Muscle layer of duodenum (tissue), 2 donors: ENCODE measurements at regions not wholly inside any gene's neighbourhood (a gene's known extent, or its start where the extent isn't known, plus 50 kb on each side); places are given as distances from the start of the nearest gene placed in this dataset.

Experiments used
- H3K27ac ChIP-seq: one replicate; pipeline ENCODE4 v1.7.0; 2013; ENCODE audit warnings: mild to moderate bottlenecking, low read length
- H3K27me3 ChIP-seq: one replicate; pipeline ENCODE4 v1.7.0; 2013; ENCODE audit warnings: low read depth, mild to moderate bottlenecking, control low read depth, low read length
- H3K36me3 ChIP-seq, 2 donors: one replicate each; pipeline ENCODE4 v1.7.0; 2013; ENCODE audit warnings: low read length in 2 of 2, control low read depth in 1 of 2, mild to moderate bottlenecking in 1 of 2; ENCODE audit not compliant: insufficient read depth in 2 of 2, control insufficient read depth in 1 of 2
- H3K4me1 ChIP-seq, 2 donors: one replicate each; pipeline ENCODE4 v1.7.0; 2013; ENCODE audit warnings: low read length in 2 of 2, mild to moderate bottlenecking in 2 of 2, control low read depth in 1 of 2, moderate library complexity in 1 of 2; ENCODE audit not compliant: insufficient read depth in 2 of 2, control insufficient read depth in 1 of 2
- H3K4me3 ChIP-seq, 2 donors: one replicate each; pipeline ENCODE4 v1.7.0; 2013; ENCODE audit warnings: low read length in 2 of 2, low read depth in 1 of 2, mild to moderate bottlenecking in 1 of 2
- H3K9me3 ChIP-seq, 2 donors: one replicate each; pipeline ENCODE4 v1.7.0; 2013; ENCODE audit warnings: low read length in 2 of 2, control low read depth in 1 of 2, mild to moderate bottlenecking in 1 of 2; ENCODE audit not compliant: control insufficient read depth in 1 of 2
- donor health status: healthy.

DNA sequence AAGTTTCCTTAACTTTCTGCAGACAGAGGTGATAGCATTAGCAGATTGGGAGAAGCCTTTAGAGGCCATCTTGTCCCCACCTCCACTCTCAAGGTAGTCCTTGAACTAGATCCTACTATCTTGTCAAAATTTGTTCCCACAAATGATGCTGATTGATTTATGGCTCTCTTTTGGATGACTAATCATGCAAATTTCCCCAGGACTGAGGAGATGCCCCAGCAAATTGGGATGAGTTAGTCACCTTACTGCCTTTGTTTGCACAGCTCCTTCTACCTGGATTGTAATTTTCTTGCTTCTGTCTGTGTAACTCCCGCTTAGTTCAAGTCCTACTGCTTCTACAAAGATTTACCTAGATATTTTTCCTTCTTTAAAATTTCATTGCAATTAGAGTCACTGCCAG lies 391.4 kb upstream of the CADM1 start:
- Histone ChIP-seq H3K27ac (no peak overlapping the region), H3K4me3 (no peak overlapping the region), H3K36me3 (no peaks in the 10 kb centered on the region), H3K9me3 (no peaks in the 10 kb centered on the region), H3K4me1 (no peaks in the 10 kb centered on the region), H3K27me3 (no peaks in the 10 kb centered on the region)

DNA sequence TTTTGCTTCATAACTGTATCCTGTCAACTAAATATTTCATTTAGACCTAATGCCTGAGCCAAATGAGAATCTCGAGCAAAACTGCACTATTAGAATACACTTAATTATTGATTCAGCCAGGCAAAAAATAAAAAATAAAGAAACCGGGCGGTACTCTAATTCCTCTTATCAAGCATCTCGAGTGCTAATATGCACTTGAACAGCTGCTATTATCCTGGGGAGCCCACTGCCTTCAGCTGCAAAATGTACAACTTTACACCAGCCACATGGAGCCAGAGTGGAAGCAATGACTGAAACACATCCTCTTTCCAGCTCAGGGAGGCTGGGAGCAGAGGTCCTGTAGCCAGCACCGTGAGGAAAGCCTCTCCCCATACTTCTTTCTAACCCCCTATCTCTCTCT lies 390.0 kb upstream of the CADM1 start:
- Histone ChIP-seq H3K36me3 (no peaks in the 10 kb centered on the region), H3K27ac (no peak overlapping the region), H3K4me3 (no peak overlapping the region), H3K4me1 (no peaks in the 10 kb centered on the region), H3K9me3 (no peaks in the 10 kb centered on the region), H3K27me3 (no peaks in the 10 kb centered on the region)

DNA sequence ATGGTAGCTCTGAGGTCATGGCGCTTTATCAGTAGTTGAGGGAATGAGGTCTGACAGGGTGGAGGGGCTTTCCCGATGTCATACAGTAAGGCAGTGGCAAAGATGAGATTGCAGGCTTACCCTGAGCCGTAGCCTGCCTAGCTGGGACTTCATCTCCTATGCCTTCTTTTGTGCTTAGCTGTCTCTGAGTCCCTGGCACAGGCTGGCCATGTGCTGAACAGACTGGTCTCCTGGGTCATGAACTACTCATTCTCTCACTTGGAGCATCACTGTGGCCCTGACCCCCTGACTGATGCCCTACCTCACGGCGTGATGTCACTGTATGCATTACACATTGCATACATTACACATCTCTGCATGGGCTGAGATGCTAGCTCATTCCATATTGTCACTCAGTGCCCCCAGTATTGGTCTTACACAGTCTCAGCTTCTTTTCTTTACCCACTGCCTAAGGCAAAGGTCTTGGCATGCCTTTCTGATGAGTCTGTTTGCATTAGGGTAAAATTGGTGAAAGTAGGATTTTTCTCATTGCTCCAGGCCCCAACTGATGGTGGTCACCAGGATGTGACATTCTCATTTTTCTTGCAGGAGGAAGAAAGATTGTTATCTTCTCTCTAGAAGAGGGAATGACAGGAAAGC lies 389.4 kb upstream of the CADM1 start:
- H3K9me3 ChIP-seq: no peaks in the 10 kb centered on the region
- H3K4me3 ChIP-seq: no peak overlapping the region
- no peaks in the 10 kb centered on the region for H3K27me3 ChIP-seq
- no peaks in the 10 kb centered on the region for H3K36me3 ChIP-seq
- H3K27ac ChIP-seq: no peak overlapping the region
- no peaks in the 10 kb centered on the region for H3K4me1 ChIP-seq

DNA sequence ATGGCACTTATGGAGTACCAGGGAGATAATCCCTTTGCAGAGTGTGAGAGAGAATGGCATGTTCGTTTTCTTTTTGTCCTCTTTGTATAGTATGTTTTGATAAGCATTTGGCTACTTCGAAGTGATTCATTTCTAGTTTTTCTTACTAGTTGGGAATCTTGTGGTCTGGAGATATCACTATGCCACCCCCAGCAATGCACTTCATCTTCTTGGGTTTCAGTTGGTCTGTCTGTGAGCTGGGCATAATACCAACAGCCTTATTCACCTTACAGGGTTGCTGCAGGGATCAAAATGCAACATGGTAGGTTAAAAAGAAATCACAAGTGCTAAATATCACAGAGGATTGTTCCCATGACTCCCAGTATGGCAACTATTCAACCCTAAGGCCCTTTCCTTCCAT lies 387.8 kb upstream of the CADM1 start:
- Histone ChIP-seq H3K4me1 (no peaks in the 10 kb centered on the region), H3K27ac (no peak overlapping the region), H3K36me3 (no peaks in the 10 kb centered on the region), H3K9me3 (no peaks in the 10 kb centered on the region), H3K4me3 (no peak overlapping the region), H3K27me3 (no peaks in the 10 kb centered on the region)

DNA sequence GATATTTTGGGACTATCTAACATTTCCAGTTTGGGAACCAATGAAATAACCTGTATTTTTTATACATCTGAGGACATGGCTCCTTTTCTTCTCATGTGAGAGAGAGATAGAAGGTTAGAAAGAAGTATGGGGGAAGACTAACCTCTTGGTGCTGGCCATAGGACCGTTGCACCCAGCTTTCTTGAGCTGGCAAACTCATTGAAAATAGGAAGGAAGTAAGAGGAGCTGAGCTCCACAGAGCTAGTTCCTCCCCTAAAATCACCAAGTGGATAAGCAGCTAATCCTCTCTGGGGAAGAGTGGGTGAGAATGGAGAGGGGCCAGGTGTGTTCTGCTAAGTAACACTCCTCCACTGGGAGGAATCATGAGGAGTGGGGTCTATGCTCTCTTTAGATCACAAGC lies 387.4 kb upstream of the CADM1 start:
- H3K9me3 ChIP-seq: no peaks in the 10 kb centered on the region
- H3K36me3 ChIP-seq: no peaks in the 10 kb centered on the region

DNA sequence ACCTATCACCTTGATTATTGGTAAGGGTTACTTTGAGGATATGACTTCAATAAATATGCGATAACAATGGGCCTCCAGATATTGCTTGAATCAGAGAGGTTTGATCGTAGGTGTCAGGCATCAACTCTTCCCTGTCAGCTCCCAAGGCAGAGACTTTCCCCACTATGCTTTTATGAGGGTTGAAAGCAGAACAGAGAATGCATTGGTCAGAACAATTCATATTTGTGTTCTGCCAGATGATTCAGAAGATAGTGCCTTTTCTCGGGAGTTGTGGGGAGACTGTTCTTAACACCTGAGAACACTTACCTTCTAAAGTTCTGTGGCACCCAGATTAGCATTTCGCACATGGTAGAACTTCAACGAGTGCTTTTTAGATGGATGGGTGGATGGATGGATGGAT lies 386.3 kb upstream of the CADM1 start:
- Histone ChIP-seq H3K4me3 (no peak overlapping the region), H3K4me1 (no peaks in the 10 kb centered on the region), H3K27me3 (no peaks in the 10 kb centered on the region), H3K27ac (no peak overlapping the region), H3K36me3 (no peaks in the 10 kb centered on the region), H3K9me3 (no peaks in the 10 kb centered on the region)

More for the DNA sequence above, 387.4 kb upstream of the CADM1 start:
- no peak overlapping the region for H3K4me3 ChIP-seq
- H3K27me3 ChIP-seq: no peaks in the 10 kb centered on the region
- H3K27ac ChIP-seq: no peak overlapping the region
- no peaks in the 10 kb centered on the region for H3K4me1 ChIP-seq

DNA sequence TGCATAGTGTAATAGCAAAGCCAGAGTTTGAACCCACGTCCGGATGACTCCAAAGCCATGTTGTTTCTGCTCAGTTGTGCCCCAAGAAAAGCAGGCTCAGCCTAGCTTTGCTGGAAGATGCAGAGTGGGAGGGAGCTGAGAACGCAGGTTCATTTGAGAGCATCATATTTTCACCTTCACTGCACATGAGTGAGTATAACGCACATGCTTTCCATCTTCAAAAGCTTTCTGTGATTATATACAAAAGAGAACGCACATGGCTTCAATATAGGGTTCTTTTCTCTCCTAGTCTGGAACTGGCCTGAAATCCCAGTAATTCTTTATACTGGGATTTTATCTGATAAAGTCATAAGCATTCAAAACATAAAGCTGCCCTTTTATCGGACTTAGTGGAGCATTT lies 385.5 kb upstream of the CADM1 start:
- H3K4me1 ChIP-seq: no peaks in the 10 kb centered on the region
- no peaks in the 10 kb centered on the region for H3K9me3 ChIP-seq
- no peak overlapping the region for H3K4me3 ChIP-seq
- no peak overlapping the region for H3K27ac ChIP-seq
- H3K27me3 ChIP-seq: no peaks in the 10 kb centered on the region
- H3K36me3 ChIP-seq: no peaks in the 10 kb centered on the region

DNA sequence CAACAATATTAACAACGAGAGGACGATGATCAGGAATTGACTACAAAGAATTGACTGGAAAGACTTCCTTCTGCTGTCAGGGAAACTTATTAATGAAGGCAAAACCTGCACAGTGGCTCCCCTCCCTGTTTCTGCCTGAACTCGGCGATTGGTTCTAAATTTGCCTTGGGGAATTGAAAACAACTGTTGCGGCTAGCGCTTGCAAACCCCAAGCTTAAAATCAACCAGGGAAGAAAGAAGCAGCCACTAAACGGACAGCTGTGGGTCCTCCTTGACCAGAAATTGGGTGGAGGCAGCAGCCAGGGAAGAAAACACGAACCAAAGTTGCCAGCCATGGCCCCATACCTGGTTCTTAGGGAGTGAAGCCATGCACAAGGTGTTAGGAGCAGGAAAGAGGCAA lies 383.5 kb upstream of the CADM1 start:
- Histone ChIP-seq H3K4me1 (no peaks in the 10 kb centered on the region), H3K27me3 (no peaks in the 10 kb centered on the region), H3K4me3 (no peak overlapping the region), H3K9me3 (no peaks in the 10 kb centered on the region), H3K36me3 (no peaks in the 10 kb centered on the region), H3K27ac (no peak overlapping the region)

DNA sequence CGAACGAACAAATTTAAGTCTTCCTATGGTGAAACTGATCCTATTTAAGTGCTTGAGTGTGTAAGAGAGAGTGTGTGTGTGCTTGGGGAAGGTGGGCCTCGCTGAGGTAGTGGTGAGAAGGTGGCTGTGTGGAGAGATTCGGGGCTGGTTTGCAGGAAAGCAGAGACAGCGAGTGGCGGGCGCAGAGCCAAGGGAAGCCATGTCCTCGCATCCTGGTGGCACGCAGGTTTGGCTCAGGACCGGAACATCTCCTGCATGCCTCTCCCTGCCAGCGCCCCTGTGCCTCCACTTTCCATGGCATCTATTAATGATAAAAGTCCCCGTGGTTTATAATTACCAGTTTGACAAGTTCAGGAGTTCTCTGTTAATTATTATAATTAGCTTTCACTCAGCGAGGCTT lies 383.1 kb upstream of the CADM1 start:
- Histone ChIP-seq H3K4me3 (no peak overlapping the region), H3K36me3 (no peaks in the 10 kb centered on the region), H3K27me3 (no peaks in the 10 kb centered on the region), H3K9me3 (no peaks in the 10 kb centered on the region), H3K27ac (no peak overlapping the region), H3K4me1 (no peaks in the 10 kb centered on the region)

DNA sequence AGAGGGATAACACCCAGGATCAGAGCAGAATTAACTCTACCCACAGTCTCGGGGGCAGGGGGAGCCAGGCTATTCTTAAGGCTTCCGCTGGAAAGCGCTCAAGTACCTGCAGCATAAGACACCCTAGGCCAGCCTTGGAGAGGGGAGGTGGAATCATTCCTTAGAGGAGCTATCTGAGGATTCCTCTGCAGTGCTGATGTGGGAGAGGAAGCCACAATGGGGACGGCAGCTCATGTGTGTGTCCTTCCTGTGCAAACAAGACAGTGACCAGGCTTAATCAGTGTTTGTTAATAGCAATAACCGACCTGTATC lies 382.2 kb upstream of the CADM1 start:
- no peaks in the 10 kb centered on the region for H3K27me3 ChIP-seq
- H3K4me3 ChIP-seq: no peak overlapping the region
- H3K36me3 ChIP-seq: no peaks in the 10 kb centered on the region
- no peaks in the 10 kb centered on the region for H3K4me1 ChIP-seq
- no peak overlapping the region for H3K27ac ChIP-seq
- peaks cover 0 to 2% of the 10 kb centered on the region in 2 donors for H3K9me3 ChIP-seq

DNA sequence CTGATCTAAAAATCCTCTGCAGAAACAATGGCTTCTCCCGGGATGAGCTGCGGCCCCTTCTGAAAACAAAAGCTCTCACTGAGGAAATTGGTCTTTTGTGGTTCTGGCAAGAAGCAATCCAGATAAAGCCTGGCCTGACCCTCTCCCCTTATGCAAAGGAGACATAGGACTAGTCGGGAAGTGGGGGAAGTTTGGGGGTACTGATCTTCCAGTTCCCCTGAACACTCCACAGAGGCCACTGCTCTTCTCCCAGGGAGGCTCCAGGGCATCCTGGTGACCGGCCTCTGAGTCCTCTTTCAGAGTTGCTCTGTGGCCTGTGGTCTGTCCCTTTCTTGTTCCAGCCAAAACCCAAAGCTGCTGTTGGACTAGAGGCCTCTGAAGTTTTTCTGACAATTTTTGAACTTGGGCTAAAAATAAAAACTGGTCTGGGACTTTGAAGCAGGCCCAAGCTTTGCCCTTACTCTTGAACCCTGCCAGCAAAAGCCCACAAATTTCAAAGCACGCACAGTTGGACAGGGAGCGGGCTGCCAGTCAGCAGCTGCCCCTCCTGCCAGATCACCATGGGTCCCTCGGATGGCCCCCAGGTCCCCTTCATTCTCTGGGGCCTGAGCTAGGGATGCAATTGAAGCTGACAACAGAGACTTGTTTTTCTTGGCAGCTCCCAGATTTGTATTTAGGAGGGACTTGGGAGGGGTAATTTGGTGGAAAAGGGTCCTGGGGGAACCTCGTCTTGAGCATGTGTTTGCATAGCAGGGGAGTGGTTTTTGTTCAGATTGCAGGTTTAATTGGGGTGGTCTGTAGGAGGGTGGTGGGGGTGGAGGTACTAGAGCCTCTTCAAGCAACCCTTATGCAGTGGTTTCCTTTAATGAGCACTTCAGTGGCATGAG lies 381.6 kb upstream of the CADM1 start:
- H3K4me1 ChIP-seq: no peaks in the 10 kb centered on the region
- no peak overlapping the region for H3K27ac ChIP-seq
- H3K4me3 ChIP-seq: no peak overlapping the region
- peaks cover 0 to 4% of the 10 kb centered on the region in 2 donors for H3K9me3 ChIP-seq
- H3K36me3 ChIP-seq: no peaks in the 10 kb centered on the region
- H3K27me3 ChIP-seq: no peaks in the 10 kb centered on the region
